Osteocyte (in vitro differentiated cells): ENCODE measurements at regions not wholly inside any gene's neighbourhood (a gene's known extent, or its start where the extent isn't known, plus 50 kb on each side); places are given as distances from the start of the nearest gene placed in this dataset.

Experiments
- DNase-seq: peaks from one replicate; pipeline ENCODE4 v3.0.0; 2021; ENCODE audit warnings: mixed read lengths; ENCODE audit not compliant: unreplicated experiment; ENCODE audit errors: extremely low spot score
- H3K27ac Mint-ChIP-seq: one replicate; pipeline ENCODE4 v1.8.0; 2021; ENCODE audit warnings: mild to moderate bottlenecking, mixed read lengths; ENCODE audit not compliant: unreplicated experiment
- H3K27me3 Mint-ChIP-seq: one replicate; pipeline ENCODE4 v1.8.0; 2021; ENCODE audit warnings: mixed read lengths; ENCODE audit not compliant: unreplicated experiment
- H3K36me3 Mint-ChIP-seq: one replicate; pipeline ENCODE4 v1.8.0; 2021; ENCODE audit warnings: mixed read lengths; ENCODE audit not compliant: unreplicated experiment
- H3K4me1 Mint-ChIP-seq: one replicate; pipeline ENCODE4 v1.8.0; 2021; ENCODE audit warnings: mixed read lengths; ENCODE audit not compliant: unreplicated experiment
- H3K4me3 Mint-ChIP-seq: one replicate; pipeline ENCODE4 v1.8.0; 2021; ENCODE audit warnings: mild to moderate bottlenecking, moderate library complexity, mixed read lengths; ENCODE audit not compliant: unreplicated experiment
- H3K9me3 Mint-ChIP-seq: one replicate; pipeline ENCODE4 v1.8.0; 2021; ENCODE audit warnings: mixed read lengths; ENCODE audit not compliant: unreplicated experiment
- TF ChIP-seq, protein P1 (sequence below): fragments of 200-600 bp; sonication (generic); IDR thresholded peaks from 2 replicates; pipeline ENCODE4 v1.5.0; 2021; ENCODE audit warnings: antibody characterized with exemption, mild to moderate bottlenecking, moderate library complexity

DNA sequence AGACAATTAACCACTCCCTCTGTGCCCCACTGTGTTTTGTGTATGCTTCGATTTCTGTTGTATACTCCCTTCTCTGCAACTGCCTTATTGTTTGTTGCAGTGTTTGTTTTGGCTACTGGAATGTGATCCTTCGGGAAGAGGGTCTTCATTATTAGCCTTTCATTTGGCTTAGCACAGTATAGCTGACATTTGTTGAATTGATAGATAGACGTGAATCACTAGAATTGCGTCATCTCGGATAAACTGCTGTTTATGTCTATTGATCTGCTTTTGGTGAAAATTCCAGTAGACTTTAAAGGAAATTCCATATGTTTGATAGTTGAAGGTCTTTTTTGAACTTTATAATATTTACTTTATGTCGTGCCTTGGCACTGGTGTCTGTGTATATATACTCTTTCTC lies 189.9 kb upstream of the EYA4 start:
- no peaks in the 10 kb centered on the region for H3K36me3 Mint-ChIP-seq
- DNase-seq, result no peak
- peaks cover 7% of the 10 kb centered on the region for H3K4me1 Mint-ChIP-seq
- peaks cover 11% of the 10 kb centered on the region for H3K27me3 Mint-ChIP-seq
- H3K27ac Mint-ChIP-seq, result no peak overlapping the region
- H3K4me3 Mint-ChIP-seq, result no peak overlapping the region
- TF ChIP-seq, protein P1, sequence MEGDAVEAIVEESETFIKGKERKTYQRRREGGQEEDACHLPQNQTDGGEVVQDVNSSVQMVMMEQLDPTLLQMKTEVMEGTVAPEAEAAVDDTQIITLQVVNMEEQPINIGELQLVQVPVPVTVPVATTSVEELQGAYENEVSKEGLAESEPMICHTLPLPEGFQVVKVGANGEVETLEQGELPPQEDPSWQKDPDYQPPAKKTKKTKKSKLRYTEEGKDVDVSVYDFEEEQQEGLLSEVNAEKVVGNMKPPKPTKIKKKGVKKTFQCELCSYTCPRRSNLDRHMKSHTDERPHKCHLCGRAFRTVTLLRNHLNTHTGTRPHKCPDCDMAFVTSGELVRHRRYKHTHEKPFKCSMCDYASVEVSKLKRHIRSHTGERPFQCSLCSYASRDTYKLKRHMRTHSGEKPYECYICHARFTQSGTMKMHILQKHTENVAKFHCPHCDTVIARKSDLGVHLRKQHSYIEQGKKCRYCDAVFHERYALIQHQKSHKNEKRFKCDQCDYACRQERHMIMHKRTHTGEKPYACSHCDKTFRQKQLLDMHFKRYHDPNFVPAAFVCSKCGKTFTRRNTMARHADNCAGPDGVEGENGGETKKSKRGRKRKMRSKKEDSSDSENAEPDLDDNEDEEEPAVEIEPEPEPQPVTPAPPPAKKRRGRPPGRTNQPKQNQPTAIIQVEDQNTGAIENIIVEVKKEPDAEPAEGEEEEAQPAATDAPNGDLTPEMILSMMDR, result no peak
- no peaks in the 10 kb centered on the region for H3K9me3 Mint-ChIP-seq

DNA sequence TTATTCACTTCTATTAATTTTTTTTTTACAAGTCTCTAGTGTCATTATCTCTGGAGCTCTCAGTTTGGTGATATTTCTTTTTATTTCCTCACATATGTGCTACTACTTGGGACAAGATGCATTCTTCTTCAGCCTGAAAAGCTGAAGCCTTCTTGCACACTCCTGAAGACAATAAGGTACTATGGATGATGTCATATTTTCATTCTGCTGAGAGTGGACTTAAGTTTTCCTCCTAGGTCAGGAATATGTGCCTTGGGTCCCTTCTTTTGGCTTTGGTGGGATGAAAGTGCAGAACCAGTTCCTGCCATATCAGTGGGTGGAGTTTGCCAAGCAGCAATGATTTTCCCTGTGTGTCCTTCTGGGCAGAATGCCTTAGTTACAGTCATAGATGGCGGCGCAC lies 188.7 kb upstream of the EYA4 start:
- H3K36me3 Mint-ChIP-seq, result no peaks in the 10 kb centered on the region
- no peak overlapping the region for H3K4me3 Mint-ChIP-seq
- peaks cover 18% of the 10 kb centered on the region for H3K27me3 Mint-ChIP-seq
- no peak overlapping the region for H3K27ac Mint-ChIP-seq
- no peaks in the 10 kb centered on the region for H3K9me3 Mint-ChIP-seq
- DNase-seq, result no peak
- TF ChIP-seq, protein P1, result no peak
- peaks cover 7% of the 10 kb centered on the region for H3K4me1 Mint-ChIP-seq

DNA sequence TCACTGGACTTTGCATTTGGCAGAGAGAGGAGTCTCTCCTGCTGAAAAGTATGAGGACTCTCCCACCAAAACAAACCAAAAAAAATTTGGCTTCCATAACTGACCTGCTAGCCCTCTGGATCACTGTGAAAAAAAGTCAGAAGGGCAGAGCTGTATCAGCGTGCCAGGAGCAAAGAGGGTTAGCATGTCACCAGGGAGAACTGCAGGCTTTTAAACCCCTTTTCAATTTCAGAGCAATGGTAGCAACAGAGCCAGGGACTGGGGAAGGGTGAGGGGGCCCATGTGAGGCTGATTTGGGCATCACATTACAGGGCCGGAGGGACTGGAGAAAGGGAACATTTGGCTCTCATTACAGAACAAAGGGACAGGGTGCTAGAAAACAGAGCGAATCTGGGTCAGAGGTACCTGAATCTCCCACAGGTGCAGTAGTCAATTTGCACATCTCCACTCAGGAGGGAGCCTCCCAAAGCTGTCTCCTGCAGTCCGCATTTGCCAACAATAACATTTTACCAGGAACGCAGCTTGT lies 185.7 kb upstream of the EYA4 start:
- no peak overlapping the region for H3K4me3 Mint-ChIP-seq
- H3K9me3 Mint-ChIP-seq, result no peaks in the 10 kb centered on the region
- TF ChIP-seq, protein P1, result no peak
- H3K27me3 Mint-ChIP-seq, result peaks cover 18% of the 10 kb centered on the region
- H3K27ac Mint-ChIP-seq, result no peak overlapping the region
- no peaks in the 10 kb centered on the region for H3K36me3 Mint-ChIP-seq
- no peak for DNase-seq
- H3K4me1 Mint-ChIP-seq, result peaks cover 7% of the 10 kb centered on the region

DNA sequence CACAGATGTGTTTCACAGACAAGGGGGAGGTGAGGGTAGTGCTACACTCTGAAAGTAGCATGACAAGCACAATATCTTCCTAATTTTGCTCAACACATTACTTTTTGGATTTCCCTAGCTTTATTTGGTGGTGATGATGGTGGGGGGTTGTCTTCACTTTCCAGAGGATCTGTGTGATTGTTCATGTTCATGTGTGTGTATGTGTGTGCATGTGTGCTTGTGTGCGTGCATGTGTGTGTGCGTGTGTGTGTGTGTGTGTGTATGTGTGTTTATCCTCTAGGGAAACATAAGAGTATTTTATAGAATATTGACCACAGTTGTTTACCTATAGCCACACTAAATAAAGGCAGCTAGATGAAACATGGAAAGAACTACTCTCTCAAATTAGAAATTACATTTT lies 183.8 kb upstream of the EYA4 start:
- TF ChIP-seq, protein P1, result no peak
- Mint-ChIP-seq H3K36me3 (no peaks in the 10 kb centered on the region), H3K4me3 (no peak overlapping the region), H3K4me1 (peaks cover 7% of the 10 kb centered on the region), H3K9me3 (no peaks in the 10 kb centered on the region), H3K27ac (no peak overlapping the region), H3K27me3 (peaks cover 18% of the 10 kb centered on the region)
- no peak for DNase-seq

DNA sequence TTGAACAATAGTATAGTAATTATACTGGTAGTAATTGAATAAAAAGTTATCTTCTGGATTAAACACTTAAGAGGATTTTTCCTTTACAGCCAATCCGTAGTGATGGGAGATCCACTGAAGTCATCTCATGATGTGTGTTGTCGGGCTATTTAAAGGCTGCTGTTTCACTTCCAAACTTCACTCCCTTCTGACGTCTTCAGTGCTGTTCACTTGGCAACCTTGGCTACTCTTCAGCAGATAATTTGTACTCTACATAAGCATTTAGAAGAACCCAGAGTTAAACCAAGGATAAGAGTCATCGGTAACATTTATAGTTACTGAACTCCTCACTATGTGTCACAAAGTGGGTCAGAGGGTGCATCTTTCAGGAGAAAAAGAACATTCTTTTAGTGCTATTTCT lies 179.1 kb upstream of the EYA4 start:
- Mint-ChIP-seq H3K36me3 (no peaks in the 10 kb centered on the region), H3K4me3 (no peak overlapping the region), H3K27me3 (peaks cover 17% of the 10 kb centered on the region), H3K4me1 (peaks cover 8% of the 10 kb centered on the region), H3K9me3 (no peaks in the 10 kb centered on the region), H3K27ac (no peak overlapping the region)
- TF ChIP-seq, protein P1, result no peak
- DNase-seq, result no peak
